Fibroblast of villous mesenchyme (primary cell): ENCODE measurements at regions not wholly inside any gene's neighbourhood (a gene's known extent, or its start where the extent isn't known, plus 50 kb on each side); places are given as distances from the start of the nearest gene placed in this dataset.

Experiments used
- DNase-seq: peaks from one replicate; pipeline ENCODE4 v3.0.0-alpha.2; 2010; ENCODE audit warnings: low read depth
- H3K4me3 ChIP-seq: 2 replicates; pipeline ENCODE4 v1.5.1; 2011; ENCODE audit warnings: low read depth, mild to moderate bottlenecking, low read length
- CTCF ChIP-seq: IDR thresholded peaks from 2 replicates; pipeline ENCODE4 v1.5.1; 2012; ENCODE audit warnings: low read depth, mild to moderate bottlenecking, low read length; ENCODE audit not compliant: insufficient read depth

GRCh38 chr21:25426580-25426979 is 180.7 kb downstream of the MRPL39 start:
- no peak overlapping the region for H3K4me3 ChIP-seq
- no peak for TF ChIP-seq CTCF
- DNase-seq: no peak

- H3K4me3 ChIP-seq: no peak overlapping the region
- TF ChIP-seq CTCF: no peak
- no peak for DNase-seq
Measured at GRCh38 chr21:25425156-25425555, 182.1 kb downstream of the MRPL39 start.

GRCh38 chr21:25424634-25425033 is 182.6 kb downstream of the MRPL39 start:
- no peak overlapping the region for H3K4me3 ChIP-seq
- DNase-seq: no peak
- no peak for TF ChIP-seq CTCF

GRCh38 chr21:25424048-25424447 is 183.2 kb downstream of the MRPL39 start:
- no peak for TF ChIP-seq CTCF
- DNase-seq: no peak
- no peak overlapping the region for H3K4me3 ChIP-seq

- no peak for DNase-seq
- no peak for TF ChIP-seq CTCF
- H3K4me3 ChIP-seq: no peak overlapping the region
Measured at GRCh38 chr21:25422610-25423608, 184.4 kb downstream of the MRPL39 start.

GRCh38 chr21:25421321-25422028 is 185.8 kb downstream of the MRPL39 start:
- TF ChIP-seq CTCF: peak; percentile 46
- peak; percentile 39 for DNase-seq

More at GRCh38 chr21:25421321-25422028, 185.8 kb downstream of the MRPL39 start:
- H3K4me3 ChIP-seq: no peak overlapping the region
